GM18867 (cell line): ENCODE measurements at regions not wholly inside any gene's neighbourhood (a gene's known extent, or its start where the extent isn't known, plus 50 kb on each side); places are given as distances from the start of the nearest gene placed in this dataset.

ENCODE experiments used
- ATAC-seq: cut with Tn5 transposase; IDR thresholded peaks from one replicate; pipeline ENCODE4 v1.9.1; 2021; ENCODE audit warnings: mild to moderate bottlenecking, moderate library complexity; ENCODE audit not compliant: unreplicated experiment

DNA sequence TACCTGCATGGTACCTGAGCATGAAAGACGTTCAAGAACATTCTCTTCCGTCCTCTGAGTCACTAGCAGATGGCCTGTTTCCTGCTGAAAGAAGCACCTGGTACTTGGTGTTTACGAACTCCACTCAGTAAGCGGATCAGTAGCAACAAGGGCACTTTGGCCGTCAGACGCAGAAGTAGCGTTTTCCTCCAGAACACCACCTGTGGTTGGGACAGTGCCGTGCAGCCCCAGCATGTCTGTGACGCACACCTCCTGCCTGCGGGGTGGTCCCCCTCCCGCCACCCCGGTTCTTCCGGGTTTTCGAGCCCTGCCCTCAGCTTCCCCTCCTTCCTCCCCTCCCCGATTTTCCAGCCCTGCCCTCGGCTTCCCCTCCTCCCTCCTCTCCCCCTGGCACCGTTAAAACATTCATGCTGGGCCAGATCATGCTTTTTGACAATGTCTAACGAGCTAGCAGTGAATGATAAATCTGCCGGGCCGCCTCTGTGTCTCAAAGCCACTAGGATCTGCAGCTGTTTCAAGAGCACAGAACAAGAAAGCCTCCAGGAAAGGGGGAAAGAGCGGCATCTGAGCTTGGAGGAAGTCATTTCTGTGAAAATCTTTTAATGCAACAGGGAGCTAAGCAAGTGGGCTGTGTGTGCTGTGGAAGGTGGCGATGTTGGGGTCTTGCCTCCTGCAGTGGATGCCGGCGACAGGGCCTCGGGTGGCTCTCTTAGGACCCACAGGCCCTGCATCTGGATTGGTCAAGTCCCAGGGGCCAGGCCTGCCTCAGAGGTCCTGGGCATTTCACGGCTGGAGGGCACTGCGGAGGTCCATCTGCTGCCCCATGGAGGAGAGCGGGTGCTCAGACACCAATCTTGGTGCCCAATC is 207.9 kb downstream of the ERMARD start:
- peak; percentile 83 for ATAC-seq

DNA sequence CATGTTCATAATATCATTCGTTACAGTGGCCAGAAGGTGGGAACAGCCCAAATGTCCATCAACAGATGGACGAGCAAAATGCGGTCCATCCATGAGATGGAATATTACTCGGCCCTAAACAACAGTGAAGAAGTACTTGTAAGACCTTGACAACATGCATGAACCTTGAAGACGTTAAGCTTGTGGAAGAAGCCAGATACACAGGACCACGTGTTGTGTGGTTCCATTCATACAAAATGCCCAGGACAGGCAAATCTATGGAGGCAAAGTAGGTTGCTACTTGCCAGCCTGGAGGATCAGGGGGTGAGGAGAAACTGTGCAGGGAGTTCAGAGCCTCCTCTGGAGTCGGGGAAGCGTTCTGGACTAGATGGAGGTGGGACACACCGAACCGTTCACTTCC is 207.1 kb downstream of the ERMARD start:
- ATAC-seq, result no peak

DNA sequence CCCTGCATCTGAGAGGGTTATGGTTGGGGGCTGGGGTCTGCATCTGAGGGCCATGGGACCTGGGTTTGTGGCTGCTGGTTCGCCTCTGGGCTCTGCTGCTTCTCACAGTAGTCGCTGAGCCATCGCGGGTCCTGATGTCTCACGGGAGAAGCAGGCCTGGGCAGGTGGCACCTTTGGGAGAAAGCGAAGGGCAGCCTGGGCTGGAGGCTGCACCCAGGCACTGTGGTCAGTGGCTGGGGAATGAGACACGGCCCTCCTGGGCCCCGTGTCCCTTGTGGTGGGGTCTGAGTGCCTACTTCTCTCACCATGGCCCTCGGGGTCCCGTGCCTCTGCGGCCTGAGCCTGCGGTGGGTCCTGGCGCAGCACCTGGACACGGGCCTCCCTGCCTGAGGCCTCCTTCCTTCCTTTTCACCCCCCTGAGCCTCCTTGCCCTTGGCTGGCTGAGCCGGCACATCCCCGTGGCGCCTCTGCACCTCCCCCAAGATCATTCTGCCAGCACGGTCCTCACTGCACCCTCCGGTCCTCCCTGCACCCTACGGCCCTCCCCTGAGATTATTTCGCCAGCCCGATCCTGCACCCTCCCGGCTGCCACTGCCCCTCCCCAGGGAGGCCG is 206.0 kb downstream of the ERMARD start:
- no peak for ATAC-seq

DNA sequence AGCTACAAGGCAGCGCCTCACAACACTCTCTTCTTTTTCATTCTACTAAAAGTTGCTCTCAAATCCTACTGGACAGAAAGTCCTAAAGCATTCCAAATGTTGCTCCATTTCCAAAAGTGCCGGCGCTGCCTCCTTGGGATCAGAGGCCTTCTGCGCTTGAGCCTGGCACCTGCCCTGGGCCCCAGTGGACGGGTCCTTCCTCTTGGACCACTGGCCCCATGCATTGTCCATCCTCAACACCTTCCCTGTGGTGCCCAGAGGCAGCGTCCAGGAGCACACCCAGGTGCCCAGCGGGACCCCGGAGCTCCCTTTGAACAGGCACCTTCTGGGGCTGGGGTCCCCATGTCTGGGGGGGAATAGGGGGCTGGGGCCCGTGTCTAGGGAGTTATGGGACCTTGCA is 205.2 kb downstream of the ERMARD start:
- no peak for ATAC-seq

DNA sequence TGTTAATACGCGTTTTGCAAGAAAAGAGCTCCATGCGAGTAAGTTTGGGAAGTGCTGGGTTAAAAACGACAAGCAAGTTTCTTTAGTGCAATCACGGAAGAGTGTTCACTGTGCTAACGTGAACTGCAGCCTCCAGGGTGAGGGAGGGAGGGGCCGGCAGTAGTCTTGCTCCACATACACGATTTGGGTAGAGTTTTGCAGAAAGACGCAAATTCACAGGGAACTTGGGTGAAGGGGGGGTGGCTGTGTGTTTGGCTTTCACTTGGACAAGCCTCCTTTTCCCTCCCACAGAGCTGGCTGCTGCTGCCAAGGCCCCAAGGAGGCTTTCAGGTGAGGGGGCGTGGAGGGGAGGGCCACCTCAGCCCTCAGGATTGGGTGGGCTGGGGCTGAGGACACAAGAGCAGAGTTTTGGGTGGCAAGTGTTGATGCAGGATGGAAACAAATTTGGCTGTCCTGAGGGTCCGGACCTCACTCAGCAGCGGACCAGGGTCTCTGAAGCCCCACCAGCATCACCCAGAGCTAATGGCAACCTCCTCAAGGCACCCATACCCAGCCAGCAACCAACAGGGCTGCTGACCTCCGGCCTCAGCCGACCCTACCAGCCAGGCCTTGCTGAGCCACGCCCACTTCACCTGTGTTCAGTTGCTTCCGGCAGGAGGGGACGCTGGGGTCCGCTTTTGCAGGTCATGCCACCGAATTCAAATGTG is 204.5 kb downstream of the ERMARD start:
- ATAC-seq, result no peak

DNA sequence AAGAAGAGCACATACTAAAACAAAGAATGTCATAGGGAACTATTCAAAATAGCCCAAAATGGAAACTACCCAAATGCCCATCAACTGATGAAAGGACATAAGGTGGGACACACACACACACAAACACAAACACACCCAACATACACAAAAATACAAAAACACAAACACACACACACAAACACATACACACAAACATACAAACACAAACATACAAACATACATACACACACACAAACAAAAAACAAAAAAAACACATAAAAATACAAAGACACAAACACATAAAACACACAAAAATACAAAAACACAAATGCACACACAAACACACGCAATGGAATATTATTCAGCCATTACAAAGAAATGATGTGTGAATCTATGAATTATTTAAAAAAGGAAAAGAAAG is 203.6 kb downstream of the ERMARD start:
- no peak for ATAC-seq

DNA sequence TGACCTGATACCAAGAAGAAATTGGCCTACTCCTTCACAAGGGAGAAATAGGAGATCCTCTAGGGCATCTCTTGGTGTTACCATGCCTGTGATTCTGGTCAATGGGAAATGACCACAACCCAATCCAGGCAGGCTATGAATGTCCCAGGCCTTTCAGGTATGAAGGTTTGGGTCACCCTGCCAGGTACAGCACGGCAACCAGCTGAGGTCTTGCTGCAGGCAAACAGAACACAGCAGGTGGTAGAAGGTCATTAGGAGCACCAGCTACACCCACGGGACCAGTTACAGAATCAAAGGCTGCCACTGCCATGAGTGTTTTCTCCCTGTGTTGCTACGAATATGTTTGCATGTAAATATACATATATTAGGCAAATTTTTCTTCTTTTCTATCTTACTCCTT is 202.3 kb downstream of the ERMARD start:
- no peak for ATAC-seq

DNA sequence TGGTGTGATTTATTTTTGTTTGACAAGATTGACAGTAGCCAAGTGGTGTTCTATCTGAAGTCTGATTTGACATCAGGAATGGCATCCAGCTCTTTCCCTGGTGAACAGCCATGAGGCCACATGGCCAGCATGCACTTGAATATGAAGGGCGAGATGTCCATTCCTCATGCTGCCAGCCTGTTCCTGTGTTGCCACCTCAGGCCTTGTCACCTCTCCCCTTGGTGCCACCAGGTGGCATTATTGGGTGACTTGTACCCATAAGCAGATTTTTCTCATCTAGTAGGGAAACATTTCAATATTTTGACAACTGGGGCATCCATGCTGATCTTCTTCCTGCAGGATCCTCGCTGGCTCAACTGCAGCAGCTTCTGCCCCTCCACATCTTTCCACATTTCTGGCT is 199.1 kb downstream of the ERMARD start:
- no peak for ATAC-seq

DNA sequence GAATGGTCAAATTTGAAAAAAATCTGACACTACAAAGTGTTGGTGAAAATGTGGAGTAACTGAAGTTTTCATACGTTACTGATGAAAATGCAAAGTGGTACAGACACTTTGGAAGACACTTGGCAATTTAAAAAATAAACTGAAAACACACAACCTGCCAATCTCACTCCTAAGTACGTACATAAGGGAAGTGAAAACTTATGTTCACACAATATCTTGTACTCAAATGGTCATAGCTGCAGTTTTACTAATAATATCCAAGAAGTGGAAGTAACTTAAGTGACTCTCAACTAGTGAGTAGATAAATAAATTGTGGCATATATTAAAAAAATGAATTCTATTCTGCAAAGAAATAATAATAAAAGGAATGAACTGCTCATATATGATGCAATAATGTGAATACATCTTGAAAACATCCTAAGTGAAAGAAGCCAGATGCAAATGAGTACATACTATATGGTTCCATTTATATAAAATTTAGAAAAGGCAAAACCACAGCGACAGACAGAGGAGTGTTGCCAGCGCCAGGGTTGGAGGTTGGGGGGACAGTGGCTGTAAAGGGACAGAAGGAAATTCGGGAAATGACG is 198.2 kb downstream of the ERMARD start:
- ATAC-seq, result peak; percentile 48

DNA sequence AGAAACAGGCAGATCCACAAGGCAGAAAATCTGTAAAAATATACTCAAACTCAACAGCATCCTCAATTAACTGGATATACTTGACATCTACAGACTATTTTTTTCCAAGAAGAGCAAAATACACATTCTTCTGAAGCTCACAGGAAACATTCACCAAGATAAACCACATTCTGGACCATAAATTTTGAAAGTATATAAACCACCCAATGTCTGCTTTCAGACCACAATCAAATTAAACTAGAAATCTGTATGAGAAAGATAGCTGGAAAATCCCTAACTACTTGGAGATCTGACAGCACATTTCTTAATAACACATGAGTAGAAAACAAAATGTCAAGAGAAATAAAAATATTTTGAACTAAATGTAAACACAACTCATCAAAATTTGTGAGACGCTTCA is 195.5 kb downstream of the ERMARD start:
- ATAC-seq, result no peak

DNA sequence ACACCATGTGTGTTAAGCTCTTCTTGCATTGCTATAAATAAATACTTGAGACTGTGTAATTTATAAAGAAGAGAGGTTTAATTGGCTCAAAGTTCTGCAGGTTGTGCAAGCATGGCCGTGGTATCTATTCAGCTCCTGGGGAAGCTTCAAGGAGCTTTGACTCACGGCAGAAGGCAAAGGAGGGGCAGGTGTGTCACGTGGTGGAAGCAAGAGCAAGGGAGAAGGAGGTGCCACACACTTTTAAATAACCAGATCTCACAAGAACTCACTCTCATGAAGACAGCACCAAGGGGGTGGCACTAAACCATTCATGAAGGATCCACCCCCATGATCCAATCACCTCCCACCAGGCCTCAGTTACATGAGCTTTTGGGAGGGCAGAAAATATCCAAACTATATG is 193.7 kb downstream of the ERMARD start:
- ATAC-seq, result no peak

DNA sequence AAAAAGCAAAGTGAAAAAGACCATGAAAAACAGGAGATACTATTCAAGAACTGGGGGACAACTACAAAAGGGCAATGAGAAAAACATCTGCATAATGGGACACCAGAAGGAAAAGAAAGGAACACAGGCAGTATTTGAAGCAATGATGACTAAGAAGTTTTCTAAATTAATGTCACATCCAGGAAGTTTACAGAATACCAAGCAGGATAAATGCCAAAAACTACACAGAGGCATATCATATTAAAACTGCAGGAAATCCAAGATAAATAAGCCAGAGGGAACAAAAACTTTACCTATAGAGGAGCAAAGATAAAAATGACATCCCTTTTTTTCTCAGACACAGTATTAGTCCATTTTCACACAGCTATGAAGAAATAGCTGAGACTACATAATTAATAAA is 193.0 kb downstream of the ERMARD start:
- ATAC-seq, result no peak

DNA sequence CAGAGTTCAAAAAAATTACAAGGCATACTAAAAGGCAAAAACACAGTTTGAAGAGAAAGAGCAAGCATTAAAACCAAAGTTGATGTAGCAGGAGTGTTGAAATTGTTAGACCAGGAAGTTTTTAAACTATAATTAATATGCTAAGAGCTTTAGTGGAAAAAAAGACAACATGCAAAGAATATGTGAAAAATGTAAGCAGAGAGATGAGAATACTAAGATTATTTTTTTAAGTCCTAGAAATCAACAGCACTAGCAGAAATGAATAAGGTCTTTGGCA is 192.6 kb downstream of the ERMARD start:
- no peak for ATAC-seq

DNA sequence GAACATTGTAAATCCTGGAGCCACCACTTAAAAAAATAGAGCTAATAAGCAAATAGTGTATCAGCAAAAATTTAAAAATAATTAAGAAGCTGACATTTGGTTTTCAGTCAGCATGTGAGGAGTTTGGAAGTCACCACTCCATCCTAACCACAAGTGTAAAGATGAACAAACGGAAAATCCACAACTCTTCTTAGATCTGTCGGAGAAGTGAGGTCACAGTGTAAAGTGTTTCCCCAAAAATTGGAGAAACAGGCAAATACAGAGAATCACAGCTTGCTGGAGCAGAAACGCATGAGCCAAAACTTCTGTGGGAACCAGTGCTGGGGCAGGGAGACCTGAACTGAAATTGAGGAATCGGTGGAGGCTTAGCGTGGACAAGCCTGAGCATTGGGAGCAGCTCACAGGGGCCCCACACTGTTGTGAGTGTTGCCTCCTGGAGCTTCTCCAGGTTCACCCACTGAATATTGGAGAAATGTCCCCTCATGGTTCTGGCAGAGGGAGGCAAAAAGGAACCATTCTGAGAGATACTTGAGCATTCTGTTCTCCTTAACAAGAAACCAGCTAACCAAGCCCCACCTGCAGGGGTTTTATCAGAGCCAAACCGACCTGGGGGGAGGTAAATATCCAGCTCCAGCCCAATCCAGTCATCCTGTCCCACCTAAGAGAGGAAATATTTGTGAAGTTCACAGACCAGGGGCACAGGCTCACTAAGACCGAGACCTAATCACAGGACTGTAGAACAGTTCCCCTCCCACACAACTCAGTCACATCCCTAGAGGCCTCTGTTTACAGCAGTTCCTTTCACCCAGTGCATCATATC is 192.0 kb downstream of the ERMARD start:
- no peak for ATAC-seq

DNA sequence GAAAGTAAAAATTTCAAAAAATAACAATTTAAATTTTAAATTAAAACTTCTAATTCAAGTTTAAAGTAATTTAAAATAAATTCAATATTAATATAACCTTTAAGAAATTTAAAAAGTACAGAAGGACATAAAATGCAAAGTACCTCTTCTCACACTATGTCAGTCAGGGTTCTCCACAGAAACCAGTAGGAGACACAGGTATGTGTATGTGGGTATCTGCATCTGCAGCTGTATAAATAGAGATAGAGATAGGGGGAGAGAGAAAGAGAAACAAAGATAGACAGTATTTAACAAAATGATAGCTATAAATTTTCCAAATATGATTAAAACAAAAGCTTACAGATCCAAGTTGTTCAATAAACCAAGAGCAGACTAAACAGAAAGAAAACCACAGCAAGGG is 190.8 kb downstream of the ERMARD start:
- no peak for ATAC-seq

DNA sequence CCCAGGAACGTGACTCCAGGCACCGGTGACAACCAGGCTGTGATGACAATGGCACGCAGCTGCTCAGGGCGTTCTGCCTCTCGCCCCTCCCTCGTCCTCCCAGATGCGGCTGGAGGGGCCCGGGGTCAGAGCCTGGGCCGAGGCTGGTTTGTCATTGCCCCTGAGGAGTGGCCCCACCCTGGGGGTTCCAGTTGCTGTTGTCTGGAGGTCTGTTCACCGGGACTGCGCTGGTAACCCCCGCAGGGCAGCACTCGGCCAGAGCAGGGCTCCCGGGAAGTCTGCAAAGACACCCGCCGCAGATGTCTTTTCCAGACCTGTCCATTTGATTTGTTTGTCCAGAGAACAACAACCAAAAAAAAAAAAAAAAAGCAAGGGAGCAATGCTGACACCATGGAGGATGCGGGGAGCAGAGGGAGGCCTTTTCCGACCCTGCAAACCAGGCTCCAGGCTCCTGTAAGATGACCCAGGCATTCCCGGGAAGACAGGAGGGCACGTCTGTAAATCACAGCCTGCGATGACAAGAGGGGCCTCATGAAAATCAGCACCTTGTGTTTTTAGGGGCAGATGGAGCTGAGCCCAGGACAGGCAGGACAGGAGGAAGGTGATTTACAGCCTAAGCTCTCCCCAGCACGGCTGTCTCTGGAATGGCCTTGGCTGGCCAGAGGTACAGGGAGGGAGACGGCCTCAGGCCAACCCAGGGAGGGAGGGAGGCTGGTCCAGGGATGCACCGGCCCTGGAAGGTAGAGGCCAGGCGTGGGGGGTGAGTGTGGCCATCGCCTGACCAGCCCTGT is 189.3 kb downstream of the ERMARD start:
- ATAC-seq, result no peak

DNA sequence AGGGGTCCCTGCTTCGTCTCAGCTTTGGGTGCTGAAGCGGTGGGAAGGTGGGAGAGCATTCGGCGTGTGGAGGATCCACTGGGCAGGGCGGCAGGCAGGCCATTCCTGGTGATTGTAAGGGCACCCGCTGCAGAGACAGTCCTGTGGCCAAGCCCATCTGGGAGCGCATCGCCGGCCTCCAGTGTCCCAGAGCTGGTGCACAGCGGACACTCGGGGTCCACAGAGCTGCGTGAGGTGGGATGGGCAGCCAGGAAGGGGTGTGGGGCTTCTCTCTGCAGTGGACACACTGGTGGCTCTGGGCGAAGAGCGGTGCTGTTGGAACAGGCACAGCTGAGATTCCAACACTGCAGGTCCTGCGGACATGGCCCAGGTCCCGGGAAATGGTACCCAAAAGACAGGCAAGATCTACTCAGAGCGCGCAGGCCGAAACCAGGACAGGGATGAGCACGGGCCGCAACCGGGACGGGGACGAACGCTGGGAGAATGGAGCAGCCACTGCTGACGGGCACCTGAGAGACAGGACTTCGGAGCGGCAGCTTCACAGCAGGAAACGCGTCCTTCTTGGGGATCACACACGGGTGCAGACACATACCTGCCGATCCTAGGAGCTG is 188.2 kb downstream of the ERMARD start:
- no peak for ATAC-seq

DNA sequence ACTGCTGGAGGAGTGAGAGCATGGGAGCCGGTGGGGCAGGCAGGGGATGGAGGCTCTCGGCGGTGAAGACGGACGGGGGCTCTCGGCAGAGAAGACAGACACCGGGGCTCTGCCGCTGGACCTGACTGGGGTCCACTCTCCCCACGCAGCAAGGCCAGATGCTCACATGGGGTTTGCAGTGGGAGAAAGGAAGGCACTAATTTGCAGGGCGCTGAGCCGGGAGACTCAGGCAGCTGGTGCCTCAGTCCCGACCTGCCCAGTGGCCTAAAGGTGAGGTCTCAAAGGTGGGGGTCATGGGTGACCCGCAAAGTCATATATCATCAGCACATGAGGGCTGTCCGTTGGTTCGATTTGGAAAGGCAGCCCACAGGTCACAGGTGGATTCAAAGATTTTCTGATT is 187.3 kb downstream of the ERMARD start:
- no peak for ATAC-seq

DNA sequence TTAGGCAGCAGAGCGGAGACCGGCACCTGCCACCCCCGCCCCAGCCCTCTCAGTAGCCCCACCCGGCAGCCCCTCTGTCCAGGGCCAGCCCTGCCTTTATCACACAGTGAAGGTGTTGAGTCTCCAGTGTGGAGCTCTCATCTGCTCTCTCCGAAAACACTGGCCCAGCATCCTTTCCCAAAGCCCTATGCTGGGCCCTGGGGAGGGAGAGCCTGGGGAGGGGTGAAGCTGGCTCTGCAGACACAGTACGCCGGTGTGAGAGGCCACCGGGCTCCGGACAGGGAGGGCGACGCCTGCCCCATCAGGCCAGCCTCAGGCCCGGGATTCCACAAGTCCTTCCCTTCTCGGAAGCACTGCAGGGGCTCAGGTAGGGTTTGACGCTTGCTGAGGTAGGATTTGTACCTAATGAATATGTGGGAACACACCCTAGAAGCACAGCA is 186.9 kb downstream of the ERMARD start:
- ATAC-seq, result no peak
